AG09319 (cell line): ENCODE measurements at regions not wholly inside any gene's neighbourhood (a gene's known extent, or its start where the extent isn't known, plus 50 kb on each side); places are given as distances from the start of the nearest gene placed in this dataset.

ENCODE experiments used
- DNase-seq: peaks from one replicate; pipeline ENCODE4 v3.0.0-alpha.2; 2010; ENCODE audit warnings: low read depth; ENCODE audit errors: extremely low read depth
- CTCF ChIP-seq: IDR thresholded peaks from 2 replicates; pipeline ENCODE4 v1.5.1; 2011; ENCODE audit warnings: low read depth, mild to moderate bottlenecking, inconsistent platforms, low read length, moderate library complexity

GRCh38 chr18:68484241-68484640, 230.7 kb downstream of the TMX3 start:
- no peak for TF ChIP-seq CTCF
- DNase-seq, result no peak

- no peak for TF ChIP-seq CTCF
- no peak for DNase-seq
Measured at GRCh38 chr18:68482815-68483214, 232.1 kb downstream of the TMX3 start.

- TF ChIP-seq CTCF, result no peak
- DNase-seq, result no peak
Measured at GRCh38 chr18:68480196-68480595, 234.7 kb downstream of the TMX3 start.

- no peak for TF ChIP-seq CTCF
- no peak for DNase-seq
Measured at GRCh38 chr18:68478246-68478645, 236.7 kb downstream of the TMX3 start.

- DNase-seq, result no peak
- TF ChIP-seq CTCF, result no peak
Measured at GRCh38 chr18:68475883-68476282, 239.0 kb downstream of the TMX3 start.

- no peak for DNase-seq
- no peak for TF ChIP-seq CTCF
Measured at GRCh38 chr18:68472701-68473295, 242.1 kb downstream of the TMX3 start.

GRCh38 chr18:68469049-68469625, 245.8 kb downstream of the TMX3 start:
- no peak for TF ChIP-seq CTCF
- no peak for DNase-seq
